Fibroblast of peridontal ligament (primary cell): ENCODE measurements at regions not wholly inside any gene's neighbourhood (a gene's known extent, or its start where the extent isn't known, plus 50 kb on each side); places are given as distances from the start of the nearest gene placed in this dataset.

Experiments
- DNase-seq: peaks from one replicate; pipeline ENCODE4 v3.0.0-alpha.2; 2010; ENCODE audit errors: extremely low read depth

GRCh38 chr16:65679785-65680184, 557.9 kb upstream of the CDH11 start:
- DNase-seq: no peak

GRCh38 chr16:65675161-65675560, 553.3 kb upstream of the CDH11 start:
- DNase-seq: peak; percentile 18

GRCh38 chr16:65672960-65673359, 551.1 kb upstream of the CDH11 start:
- peak; percentile 50 for DNase-seq

GRCh38 chr16:65671071-65671470, 549.2 kb upstream of the CDH11 start:
- no peak for DNase-seq

GRCh38 chr16:65668064-65668595, 546.3 kb upstream of the CDH11 start:
- DNase-seq: no peak

- peak; percentile 47 for DNase-seq
Observed at GRCh38 chr16:65667011-65667578, 545.2 kb upstream of the CDH11 start.

- DNase-seq: no peak
Observed at GRCh38 chr16:65666132-65666941, 544.5 kb upstream of the CDH11 start.

- peak; percentile 19 for DNase-seq
Observed at GRCh38 chr16:65665586-65665985, 543.7 kb upstream of the CDH11 start.

GRCh38 chr16:65663774-65664173, 541.9 kb upstream of the CDH11 start:
- DNase-seq: no peak

GRCh38 chr16:65662256-65662655, 540.4 kb upstream of the CDH11 start:
- DNase-seq: no peak

GRCh38 chr16:65661558-65661957, 539.7 kb upstream of the CDH11 start:
- no peak for DNase-seq

- no peak for DNase-seq
Observed at GRCh38 chr16:65660390-65660789, 538.5 kb upstream of the CDH11 start.

- DNase-seq: no peak
Observed at GRCh38 chr16:65659758-65660157, 537.9 kb upstream of the CDH11 start.

GRCh38 chr16:65658787-65659220, 536.9 kb upstream of the CDH11 start:
- peak; percentile 38 for DNase-seq

- peak; percentile 69 for DNase-seq
Observed at GRCh38 chr16:65658349-65658748, 536.5 kb upstream of the CDH11 start.

- DNase-seq: no peak
Observed at GRCh38 chr16:65657556-65657955, 535.7 kb upstream of the CDH11 start.

- DNase-seq: no peak
Observed at GRCh38 chr16:65657071-65657494, 535.2 kb upstream of the CDH11 start.

GRCh38 chr16:65655802-65656201, 533.9 kb upstream of the CDH11 start:
- no peak for DNase-seq

GRCh38 chr16:65648101-65648500, 526.2 kb upstream of the CDH11 start:
- DNase-seq: no peak

GRCh38 chr16:65644821-65645220, 523.0 kb upstream of the CDH11 start:
- no peak for DNase-seq

- DNase-seq: no peak
Observed at GRCh38 chr16:65641762-65642289, 520.0 kb upstream of the CDH11 start.

- DNase-seq: no peak
Observed at GRCh38 chr16:65641049-65641761, 519.3 kb upstream of the CDH11 start.
